GM12872 (cell line): ENCODE measurements at regions not wholly inside any gene's neighbourhood (a gene's known extent, or its start where the extent isn't known, plus 50 kb on each side); places are given as distances from the start of the nearest gene placed in this dataset.

Experiments used
- CTCF ChIP-seq: IDR thresholded peaks from 3 replicates; pipeline ENCODE4 v1.5.1; 2011; ENCODE audit warnings: low read depth, mild to moderate bottlenecking, low read length, moderate library complexity; ENCODE audit not compliant: insufficient read depth

- no peak for TF ChIP-seq CTCF
Observed at GRCh38 chr6:1250489-1251197, 61.3 kb upstream of the FOXQ1 start.

GRCh38 chr6:1247894-1248293 is 64.0 kb upstream of the FOXQ1 start:
- no peak for TF ChIP-seq CTCF

GRCh38 chr6:1247056-1247455 is 64.8 kb upstream of the FOXQ1 start:
- no peak for TF ChIP-seq CTCF

- no peak for TF ChIP-seq CTCF
Observed at GRCh38 chr6:1244941-1245340, 67.0 kb upstream of the FOXQ1 start.

- TF ChIP-seq CTCF, result no peak
Observed at GRCh38 chr6:1244278-1244677, 67.6 kb upstream of the FOXQ1 start.

- no peak for TF ChIP-seq CTCF
Observed at GRCh38 chr6:1242446-1242845, 69.5 kb upstream of the FOXQ1 start.

- TF ChIP-seq CTCF, result no peak
Observed at GRCh38 chr6:1242021-1242420, 69.9 kb upstream of the FOXQ1 start.
